ENCODE measurements at regions not wholly inside any gene's neighbourhood (a gene's known extent, or its start where the extent isn't known, plus 50 kb on each side); places are given as distances from the start of the nearest gene placed in this dataset.

DNA sequence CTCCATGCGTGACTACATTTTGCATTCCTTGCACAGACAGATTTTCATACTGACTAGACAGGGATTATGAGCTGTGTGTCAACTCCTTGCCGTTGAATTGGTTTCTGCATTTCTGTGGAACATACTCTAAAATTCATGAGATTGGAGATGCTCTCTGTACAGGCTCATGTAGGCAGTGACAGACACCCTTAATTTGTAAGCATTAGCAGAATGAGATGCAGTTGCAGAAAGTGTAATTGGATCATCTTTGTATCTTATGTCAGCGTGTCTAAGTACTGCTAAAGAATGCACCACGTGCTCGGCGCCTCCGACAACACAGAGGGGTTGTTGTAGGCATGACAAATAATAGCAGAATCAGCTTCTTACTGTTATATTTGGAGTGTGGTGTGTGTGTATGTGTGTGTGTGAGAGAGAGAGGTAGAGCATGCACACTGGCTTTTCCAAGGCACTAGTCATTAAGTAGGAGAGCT lies 212.4 kb downstream of the CMPK2 start:
- DNase-seq (ENCODE audit: low read depth in 2 of 2): no peak

GRCh38 chr2:6654279-6654678 lies 211.4 kb downstream of the CMPK2 start:
- no peak for DNase-seq (ENCODE audit: low read depth in 2 of 2)

GRCh38 chr2:6656633-6657032 lies 209.1 kb downstream of the CMPK2 start:
- no peak for DNase-seq (ENCODE audit: low read depth in 2 of 2)

DNA sequence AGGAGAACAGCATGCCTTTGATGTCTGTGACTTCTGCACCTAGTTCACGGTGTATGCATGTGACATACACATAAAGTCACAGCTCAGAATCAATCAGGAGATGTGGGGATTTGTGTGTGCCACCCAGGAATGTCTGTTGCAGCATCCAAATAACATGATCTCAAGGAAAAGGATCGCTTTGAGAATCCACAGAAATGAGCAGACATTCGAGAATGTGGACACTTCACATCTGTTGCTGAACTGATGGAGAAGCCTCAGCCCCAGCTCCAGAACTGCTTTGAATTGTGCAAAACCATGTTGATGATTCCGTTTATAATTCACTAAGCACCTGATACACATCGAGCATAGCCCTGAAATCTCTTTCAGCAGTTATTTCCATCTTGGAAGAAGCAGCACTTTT lies 208.6 kb downstream of the CMPK2 start:
- no peak for DNase-seq (ENCODE audit: low read depth in 2 of 2)

DNA sequence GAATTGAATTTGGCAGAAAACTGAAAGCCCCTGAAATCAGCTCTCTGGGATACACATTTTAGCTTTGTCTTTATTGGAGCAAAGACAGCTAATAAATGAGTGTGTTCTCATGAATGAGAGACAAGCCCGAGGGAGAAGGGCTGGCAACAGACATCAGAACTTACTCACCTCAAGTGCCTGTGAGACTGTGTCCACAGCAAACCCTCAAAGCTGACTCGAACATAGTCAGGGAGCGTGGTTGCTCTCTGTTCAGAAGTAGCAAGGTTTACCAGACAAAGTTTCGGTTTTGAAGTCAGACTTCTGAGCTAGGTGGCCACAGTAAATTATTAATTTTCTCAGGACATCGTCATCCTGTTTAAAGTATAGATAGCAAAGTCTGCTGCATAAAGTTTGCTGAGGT lies 207.9 kb downstream of the CMPK2 start:
- no peak for DNase-seq (ENCODE audit: low read depth in 2 of 2)

DNA sequence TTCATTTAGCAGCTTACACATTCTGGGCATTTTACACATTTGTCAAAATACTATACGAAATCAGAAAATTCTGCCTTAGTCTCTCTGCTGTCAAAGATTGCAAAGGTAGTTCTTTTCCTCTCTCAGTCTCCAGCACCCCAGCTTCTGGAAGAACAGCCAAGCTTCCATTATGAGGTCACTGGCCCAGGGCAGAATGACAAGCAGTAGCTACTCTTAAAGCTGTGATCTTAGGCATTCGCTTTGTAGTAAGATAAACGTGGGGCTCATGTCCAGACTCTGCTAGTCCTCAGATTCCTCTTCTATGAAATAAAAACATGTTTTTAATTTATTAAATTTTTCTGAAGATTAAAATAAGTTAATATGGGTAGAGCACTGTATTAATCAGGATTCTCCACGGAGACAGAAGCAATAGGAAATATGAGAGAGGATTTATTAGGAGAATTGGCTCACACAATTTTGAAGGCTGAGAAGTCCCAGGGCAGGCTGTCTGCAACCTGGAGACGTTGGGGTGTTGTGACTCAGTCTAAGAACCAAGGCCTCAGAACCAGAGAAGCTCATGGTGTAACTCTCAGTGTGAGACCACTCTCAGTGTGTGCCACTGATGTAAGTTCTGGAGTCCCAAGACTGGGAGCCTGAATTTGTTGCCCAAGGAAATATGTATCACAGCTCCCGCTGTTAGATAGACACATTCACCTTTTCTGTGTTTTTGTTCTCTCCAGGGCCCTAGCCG lies 201.2 kb downstream of the CMPK2 start:
- DNase-seq (ENCODE audit: low read depth in 2 of 2): no peak

- DNase-seq (ENCODE audit: low read depth in 2 of 2): no peak
These were observed 200.3 kb downstream of the CMPK2 start for GRCh38 chr2:6665093-6666045.

- no peak for DNase-seq (ENCODE audit: low read depth in 2 of 2)
These were observed 198.4 kb downstream of the CMPK2 start for GRCh38 chr2:6667326-6667725.

DNA sequence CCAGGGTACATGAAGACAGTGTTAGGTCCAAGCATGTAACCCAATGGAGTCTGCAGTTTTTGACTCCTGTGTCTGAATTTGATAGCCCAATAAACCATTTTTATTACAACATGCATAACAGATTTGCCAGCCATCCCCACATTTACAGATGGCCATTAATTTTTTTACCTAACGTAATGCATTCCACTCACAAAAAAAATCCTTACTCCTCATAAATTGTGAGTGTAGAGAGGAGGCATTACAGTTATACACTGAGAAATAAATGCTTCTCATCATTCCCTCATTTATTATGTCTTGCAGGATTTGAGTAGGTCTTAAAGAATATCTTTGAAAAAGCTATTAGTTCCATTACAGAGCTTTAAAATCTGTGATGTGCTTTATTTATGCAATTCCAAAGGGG lies 193.8 kb downstream of the CMPK2 start:
- DNase-seq (ENCODE audit: low read depth in 2 of 2): no peak

GRCh38 chr2:6674381-6674780 lies 191.3 kb downstream of the CMPK2 start:
- DNase-seq (ENCODE audit: low read depth in 2 of 2): no peak

DNA sequence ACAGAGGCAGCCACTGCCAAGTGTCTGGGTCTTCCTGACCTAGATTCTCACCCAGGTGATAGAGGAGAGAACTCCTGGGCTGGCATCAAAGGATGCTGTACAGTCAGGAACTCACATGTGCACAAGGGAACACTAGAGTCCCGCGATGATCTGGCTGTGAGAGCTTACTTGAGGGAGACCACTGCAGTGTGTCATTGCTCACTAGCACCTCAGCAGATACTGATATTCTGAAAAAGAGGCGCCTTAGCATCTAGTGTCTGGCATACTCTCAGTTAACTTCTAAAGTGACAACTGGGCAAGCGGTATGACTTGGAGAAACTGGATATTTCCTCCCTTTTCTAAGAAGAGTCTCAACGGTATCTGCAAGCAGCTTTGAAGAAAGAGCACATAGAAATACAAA lies 189.9 kb downstream of the CMPK2 start:
- no peak for DNase-seq (ENCODE audit: low read depth in 2 of 2)

DNA sequence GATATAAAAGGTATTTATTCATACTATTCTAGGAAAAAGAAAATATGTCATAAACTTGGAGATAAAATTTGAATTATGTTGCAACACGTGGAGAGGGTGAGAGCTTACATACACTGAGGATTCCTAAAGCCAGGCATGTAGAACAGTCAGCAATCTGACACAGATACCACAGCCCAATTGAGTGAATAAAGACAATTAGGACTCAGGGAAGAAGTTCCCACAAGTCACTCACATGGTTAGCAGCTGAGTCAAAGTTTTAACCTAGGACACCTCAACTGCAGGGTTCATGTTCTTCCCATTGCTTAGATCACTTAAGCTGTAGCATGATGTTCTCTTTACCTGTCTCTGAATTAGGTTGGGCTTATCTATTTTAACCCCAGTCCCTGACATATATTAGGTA lies 189.5 kb downstream of the CMPK2 start:
- DNase-seq (ENCODE audit: low read depth in 2 of 2): no peak

GRCh38 chr2:6676776-6677175 lies 188.9 kb downstream of the CMPK2 start:
- DNase-seq (ENCODE audit: low read depth in 2 of 2): no peak

DNA sequence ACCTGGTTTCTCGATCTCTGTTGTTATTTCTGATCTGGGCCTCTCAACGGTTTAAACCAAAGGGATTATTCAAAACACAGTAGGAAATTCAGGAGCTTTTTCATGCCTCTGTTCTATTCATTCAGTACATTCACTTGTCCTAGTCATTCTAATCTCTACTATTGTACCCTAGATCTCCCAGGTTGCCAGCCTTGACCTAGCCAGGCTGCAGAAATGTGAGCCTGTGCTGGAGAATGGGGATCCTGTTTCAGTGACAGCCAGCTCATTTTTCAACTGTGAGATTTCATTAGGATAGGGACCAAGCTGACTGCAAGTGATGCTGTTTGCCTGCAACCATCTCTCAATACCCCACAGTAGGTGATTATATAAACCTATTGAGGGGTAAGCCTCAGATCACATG lies 186.2 kb downstream of the CMPK2 start:
- DNase-seq (ENCODE audit: low read depth in 2 of 2): no peak

GRCh38 chr2:6683516-6683915 lies 182.2 kb downstream of the CMPK2 start:
- DNase-seq (ENCODE audit: low read depth in 2 of 2): no peak

- DNase-seq (ENCODE audit: low read depth in 2 of 2): no peak
These were observed 180.3 kb downstream of the CMPK2 start for GRCh38 chr2:6685447-6685846.

- DNase-seq (ENCODE audit: low read depth in 2 of 2): no peak
These were observed 173.7 kb downstream of the CMPK2 start for GRCh38 chr2:6692056-6692455.

DNA sequence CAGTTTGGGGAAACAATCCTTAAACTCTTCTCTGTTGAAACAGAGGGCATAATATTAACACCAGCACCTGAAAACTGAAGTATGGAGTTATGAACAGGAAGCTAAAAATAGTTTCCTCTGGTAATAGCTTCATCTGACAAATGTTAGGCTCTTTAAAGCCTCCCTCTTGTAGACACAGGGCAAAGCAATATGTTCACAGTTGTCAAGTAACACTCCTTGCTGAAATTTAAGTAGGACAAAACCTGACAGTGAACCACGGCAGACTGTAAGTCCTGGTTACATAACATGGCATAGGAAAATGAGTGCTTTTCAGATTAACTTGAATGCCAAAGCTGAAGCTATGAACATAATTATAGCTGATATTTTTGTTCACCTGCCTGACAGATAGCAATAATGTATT lies 172.9 kb downstream of the CMPK2 start:
- no peak for DNase-seq (ENCODE audit: low read depth in 2 of 2)

GRCh38 chr2:6694555-6694954 lies 171.2 kb downstream of the CMPK2 start:
- no peak for DNase-seq (ENCODE audit: low read depth in 2 of 2)

GRCh38 chr2:6700335-6700734 lies 165.4 kb downstream of the CMPK2 start:
- DNase-seq (ENCODE audit: low read depth in 2 of 2): no peak

DNA sequence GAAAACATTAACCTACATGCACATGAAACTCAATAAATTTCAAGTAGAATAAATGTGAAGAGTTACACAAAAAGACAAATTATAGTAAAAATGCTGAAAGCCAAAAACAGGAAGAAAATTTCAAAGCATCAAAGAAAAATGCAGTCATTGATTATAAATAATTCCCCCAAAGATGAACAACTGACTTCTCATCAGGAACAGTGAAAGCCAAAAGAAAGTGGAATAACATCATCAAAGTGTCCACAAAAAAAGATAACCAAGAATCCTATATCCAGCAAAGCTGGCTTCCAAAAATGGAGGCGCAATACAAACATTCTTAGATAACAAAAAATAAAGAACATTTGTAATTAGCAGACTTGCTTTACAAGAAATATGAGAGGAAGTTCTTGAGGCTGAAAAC lies 161.6 kb downstream of the CMPK2 start:
- DNase-seq (ENCODE audit: low read depth in 2 of 2): no peak

- no peak for DNase-seq (ENCODE audit: low read depth in 2 of 2)
These were observed 144.3 kb downstream of the CMPK2 start for GRCh38 chr2:6721395-6721794.

GRCh38 chr2:6722574-6722973 lies 143.1 kb downstream of the CMPK2 start:
- no peak for DNase-seq (ENCODE audit: low read depth in 2 of 2)

Data from dermis microvascular lymphatic vessel endothelial cell (primary cell).